Epithelial cell of proximal tubule (primary cell): ENCODE measurements at regions not wholly inside any gene's neighbourhood (a gene's known extent, or its start where the extent isn't known, plus 50 kb on each side); places are given as distances from the start of the nearest gene placed in this dataset.

Experiments used
- DNase-seq: peaks from one replicate; pipeline ENCODE4 v3.0.0-alpha.2; 2011; ENCODE audit warnings: low read depth
- H3K4me3 ChIP-seq: 2 replicates; pipeline ENCODE4 v1.5.1; 2011; ENCODE audit warnings: low read depth, mild to moderate bottlenecking, low read length
- CTCF ChIP-seq: conservative IDR thresholded peaks from 2 replicates; pipeline ENCODE4 v1.5.1; 2012; ENCODE audit warnings: low read depth, mild to moderate bottlenecking, low read length

- DNase-seq: no peak
- no peak overlapping the region for H3K4me3 ChIP-seq
- TF ChIP-seq CTCF: no peak
Measured at GRCh38 chr20:56941101-56941686, 312.1 kb downstream of the TFAP2C start.

- DNase-seq: no peak
- TF ChIP-seq CTCF: no peak
- H3K4me3 ChIP-seq: no peak overlapping the region
Measured at GRCh38 chr20:56943946-56944945, 315.1 kb downstream of the TFAP2C start.

- H3K4me3 ChIP-seq: no peak overlapping the region
- TF ChIP-seq CTCF: peak; percentile 15
- DNase-seq: no peak
Measured at GRCh38 chr20:56945057-56945456, 316.0 kb downstream of the TFAP2C start.

- no peak for TF ChIP-seq CTCF
- no peak overlapping the region for H3K4me3 ChIP-seq
Measured at GRCh38 chr20:56945901-56946300, 316.8 kb downstream of the TFAP2C start.

GRCh38 chr20:56949318-56949717, 317.1 kb downstream of the BMP7 start:
- no peak for TF ChIP-seq CTCF
- no peak overlapping the region for H3K4me3 ChIP-seq
- no peak for DNase-seq

More at GRCh38 chr20:56945901-56946300, 316.8 kb downstream of the TFAP2C start:
- DNase-seq: no peak

- no peak for TF ChIP-seq CTCF
- DNase-seq: no peak
- H3K4me3 ChIP-seq: no peak overlapping the region
Measured at GRCh38 chr20:56952258-56953047, 314.0 kb downstream of the BMP7 start.
